Fibroblast of skin of right quadriceps (primary cell): ENCODE measurements at regions not wholly inside any gene's neighbourhood (a gene's known extent, or its start where the extent isn't known, plus 50 kb on each side); places are given as distances from the start of the nearest gene placed in this dataset.
A peak's percentile ranks its signal among the peaks of the same experiment; 100 is the strongest.

Experiments
- DNase-seq: peaks from one replicate; pipeline ENCODE4 v3.0.0-alpha.2; 2013

DNA sequence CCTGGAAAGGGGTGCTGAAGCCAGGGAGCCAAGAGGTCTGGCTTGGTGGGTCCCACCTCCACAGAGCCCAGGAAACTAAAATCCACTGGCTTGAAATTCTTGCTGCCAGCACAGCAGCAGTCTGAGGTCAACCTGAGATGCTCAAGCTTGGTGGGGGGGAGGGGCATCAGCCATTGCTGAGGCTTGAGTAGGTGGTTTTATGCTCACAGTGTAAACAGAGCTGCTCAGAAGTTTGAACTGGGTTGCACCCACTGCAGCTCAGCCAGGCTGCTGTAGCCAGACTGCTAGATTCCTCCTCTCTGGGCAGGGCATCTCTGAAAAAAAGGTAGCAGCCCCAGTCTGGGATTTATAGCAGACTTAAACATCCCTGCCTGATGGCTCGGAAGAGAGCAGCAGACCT lies 55.5 kb upstream of the FBXL17 start:
- peak; percentile 7 for DNase-seq

DNA sequence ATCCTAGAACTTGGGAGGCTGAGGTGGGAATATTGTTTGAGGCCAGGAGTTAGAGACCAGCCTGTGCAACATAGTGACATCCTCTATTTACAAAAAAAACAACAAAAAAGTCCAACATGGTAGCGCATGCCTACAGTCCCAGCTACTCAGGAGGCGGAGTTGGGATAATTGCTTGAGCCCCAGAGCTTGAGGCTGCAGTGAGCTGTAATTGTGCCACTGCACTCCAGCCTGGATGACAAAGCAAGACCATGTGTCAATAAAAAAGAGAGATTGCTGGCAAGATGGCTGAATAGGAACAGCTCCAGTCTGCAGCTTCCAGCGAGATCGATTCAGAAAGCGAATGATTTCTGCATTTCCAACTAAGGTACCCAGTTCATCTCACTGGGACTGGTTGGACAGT lies 54.8 kb upstream of the FBXL17 start:
- no peak for DNase-seq

DNA sequence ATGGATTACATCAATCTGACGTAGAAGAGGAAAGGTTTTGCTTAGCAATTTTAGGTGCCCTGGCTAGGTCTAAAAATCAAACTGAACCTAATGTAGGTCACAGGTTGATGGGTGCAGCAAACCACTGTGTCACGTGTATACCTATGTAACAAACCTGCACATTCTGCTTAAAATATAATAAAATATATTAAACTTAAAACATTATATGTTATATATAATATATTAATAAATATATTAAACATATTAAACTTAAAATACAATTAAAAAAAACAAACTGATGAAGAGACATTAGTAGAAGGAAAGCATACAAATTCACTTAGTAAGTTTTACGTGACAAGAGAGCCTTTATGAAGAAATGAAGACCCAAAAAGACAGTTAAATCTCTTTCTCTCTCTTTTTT lies 51.7 kb upstream of the FBXL17 start:
- DNase-seq = no peak

- peak; percentile 68 for DNase-seq
These were observed 50.1 kb upstream of the FBXL17 start for GRCh38 chr5:108432024-108432423.
